CD4-positive, CD25-positive, alpha-beta regulatory T cell (primary cell): ENCODE measurements at regions not wholly inside any gene's neighbourhood (a gene's known extent, or its start where the extent isn't known, plus 50 kb on each side); places are given as distances from the start of the nearest gene placed in this dataset.
A peak's percentile ranks its signal among the peaks of the same experiment; 100 is the strongest.
"Not testable (repeated sequence)": the region's sequence is repeated elsewhere in the genome, so short reads cannot be mapped to it uniquely, and the experiment has no call there.

ENCODE experiments used
- ATAC-seq, 2 donors: fragments of 150-1000 bp; cut with Tn5 transposase; one replicate each; pipeline ENCODE4 v1.10.0; 2021; ENCODE audit warnings: low read depth in 2 of 2, moderate number of reproducible peaks in 2 of 2, moderate library complexity in 1 of 2
- DNase-seq, 3 donors: peaks; one replicate each; pipeline versions ENCODE4 v3.0.0 to v3.0.0-alpha.2; 2012 to 2022; ENCODE audit warnings: mixed read lengths in 1 of 3
- H3K27ac ChIP-seq: one replicate; pipeline ENCODE4 v1.7.0; 2013; ENCODE audit warnings: mild to moderate bottlenecking, low read length; ENCODE audit not compliant: insufficient read depth, poor library complexity, severe bottlenecking
- H3K27me3 ChIP-seq: one replicate; pipeline ENCODE4 v1.7.0; 2013; ENCODE audit warnings: low read length; ENCODE audit not compliant: control insufficient read depth, insufficient read depth
- H3K36me3 ChIP-seq: one replicate; pipeline ENCODE4 v1.7.0; 2013; ENCODE audit warnings: mild to moderate bottlenecking, low read length, moderate library complexity; ENCODE audit not compliant: control insufficient read depth, insufficient read depth
- H3K4me1 ChIP-seq: 2 replicates; pipeline ENCODE4 v1.7.0; 2013; ENCODE audit warnings: mild to moderate bottlenecking, low read length; ENCODE audit not compliant: insufficient read depth, control insufficient read depth, poor library complexity, severe bottlenecking
- H3K4me3 ChIP-seq: one replicate; pipeline ENCODE4 v1.7.0; 2013; ENCODE audit warnings: low read depth, mild to moderate bottlenecking, low read length, moderate library complexity
- H3K9me3 ChIP-seq, 2 experiments: 1 replicate in 1 of 2; 2 replicates in 1 of 2; pipeline ENCODE4 v1.7.0; 2013; ENCODE audit warnings: low read length in 2 of 2, mild to moderate bottlenecking in 1 of 2, moderate library complexity in 1 of 2; ENCODE audit not compliant: control insufficient read depth in 2 of 2
- H3K27ac Mint-ChIP-seq, 3 donors: one replicate each; pipeline ENCODE4 v1.8.0; 2020 to 2022; ENCODE audit warnings: mild to moderate bottlenecking in 3 of 3, mixed read lengths in 3 of 3, moderate library complexity in 2 of 3
- H3K27me3 Mint-ChIP-seq: one replicate; pipeline ENCODE4 v1.8.0; 2022; ENCODE audit warnings: mild to moderate bottlenecking, mixed read lengths
- H3K36me3 Mint-ChIP-seq: one replicate; pipeline ENCODE4 v1.8.0; 2020; ENCODE audit warnings: mixed read lengths
- H3K4me1 Mint-ChIP-seq, 4 donors: one replicate each; pipeline ENCODE4 v1.8.0; 2020 to 2022; ENCODE audit warnings: mixed read lengths in 4 of 4, mild to moderate bottlenecking in 1 of 4
- H3K4me3 Mint-ChIP-seq, 4 donors: one replicate each; pipeline ENCODE4 v1.8.0; 2020 to 2022; ENCODE audit warnings: mild to moderate bottlenecking in 4 of 4, mixed read lengths in 4 of 4, moderate library complexity in 3 of 4
- H3K9me3 Mint-ChIP-seq, 7 donors: one replicate each; pipeline ENCODE4 v1.8.0; 2020 to 2022; ENCODE audit warnings: mixed read lengths in 7 of 7, mild to moderate bottlenecking in 3 of 7, moderate library complexity in 2 of 7

DNA sequence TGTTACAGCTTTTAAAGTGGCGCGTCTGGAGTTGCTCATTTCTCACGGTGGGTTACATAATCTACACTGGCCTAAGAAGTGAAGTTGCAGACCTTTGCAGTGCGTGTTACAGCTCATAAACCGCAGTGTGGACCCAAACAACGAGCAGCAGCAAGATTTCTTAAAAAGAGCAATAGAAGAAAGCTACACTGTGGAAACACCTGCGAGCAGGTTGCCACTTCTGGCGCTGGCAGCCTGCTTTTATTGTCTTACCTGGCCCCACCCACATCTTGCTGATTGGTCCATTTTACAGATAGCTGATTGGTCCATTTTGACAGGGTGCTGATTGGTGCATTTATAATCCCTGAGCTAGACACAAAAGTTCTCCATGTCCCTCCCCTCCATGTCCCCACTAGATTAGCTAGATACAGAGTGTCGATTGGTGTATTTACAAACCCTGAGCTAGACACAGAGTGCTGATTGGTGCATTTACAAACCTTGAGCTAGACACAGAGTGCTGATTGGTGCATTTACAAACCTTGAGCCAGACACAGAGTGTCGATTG is 462.9 kb upstream of the JARID2 start:
- H3K4me3 Mint-ChIP-seq, H3K36me3 ChIP-seq, H3K27me3 ChIP-seq, ATAC-seq, H3K27me3 Mint-ChIP-seq, H3K27ac ChIP-seq, H3K27ac Mint-ChIP-seq, H3K9me3 ChIP-seq, H3K9me3 Mint-ChIP-seq, H3K36me3 Mint-ChIP-seq, H3K4me1 ChIP-seq, H3K4me3 ChIP-seq, DNase-seq: not testable (repeated sequence)
- H3K4me1 Mint-ChIP-seq: peaks cover 0 to 16% (median 11%) of the 10 kb centered on the region in 4 donors

- Histone ChIP-seq H3K4me1 (peaks cover 4% of the 10 kb centered on the region), H3K36me3 (no peaks in the 10 kb centered on the region), H3K4me3 (no peak overlapping the region), H3K27ac (no peak overlapping the region), H3K9me3 (no peaks in the 10 kb centered on the region), H3K27me3 (no peaks in the 10 kb centered on the region)
- H3K27ac Mint-ChIP-seq: no peak overlapping the region
- no peaks in the 10 kb centered on the region for H3K27me3 Mint-ChIP-seq
- no peaks in the 10 kb centered on the region for H3K9me3 Mint-ChIP-seq
- DNase-seq (no peak), ATAC-seq (no peak)
- H3K4me3 Mint-ChIP-seq: no peak overlapping the region
- peaks cover 0 to 16% (median 11%) of the 10 kb centered on the region in 4 donors for H3K4me1 Mint-ChIP-seq
- no peaks in the 10 kb centered on the region for H3K36me3 Mint-ChIP-seq
Observed at GRCh38 chr6:14783594-14783993, 462.3 kb upstream of the JARID2 start.

DNA sequence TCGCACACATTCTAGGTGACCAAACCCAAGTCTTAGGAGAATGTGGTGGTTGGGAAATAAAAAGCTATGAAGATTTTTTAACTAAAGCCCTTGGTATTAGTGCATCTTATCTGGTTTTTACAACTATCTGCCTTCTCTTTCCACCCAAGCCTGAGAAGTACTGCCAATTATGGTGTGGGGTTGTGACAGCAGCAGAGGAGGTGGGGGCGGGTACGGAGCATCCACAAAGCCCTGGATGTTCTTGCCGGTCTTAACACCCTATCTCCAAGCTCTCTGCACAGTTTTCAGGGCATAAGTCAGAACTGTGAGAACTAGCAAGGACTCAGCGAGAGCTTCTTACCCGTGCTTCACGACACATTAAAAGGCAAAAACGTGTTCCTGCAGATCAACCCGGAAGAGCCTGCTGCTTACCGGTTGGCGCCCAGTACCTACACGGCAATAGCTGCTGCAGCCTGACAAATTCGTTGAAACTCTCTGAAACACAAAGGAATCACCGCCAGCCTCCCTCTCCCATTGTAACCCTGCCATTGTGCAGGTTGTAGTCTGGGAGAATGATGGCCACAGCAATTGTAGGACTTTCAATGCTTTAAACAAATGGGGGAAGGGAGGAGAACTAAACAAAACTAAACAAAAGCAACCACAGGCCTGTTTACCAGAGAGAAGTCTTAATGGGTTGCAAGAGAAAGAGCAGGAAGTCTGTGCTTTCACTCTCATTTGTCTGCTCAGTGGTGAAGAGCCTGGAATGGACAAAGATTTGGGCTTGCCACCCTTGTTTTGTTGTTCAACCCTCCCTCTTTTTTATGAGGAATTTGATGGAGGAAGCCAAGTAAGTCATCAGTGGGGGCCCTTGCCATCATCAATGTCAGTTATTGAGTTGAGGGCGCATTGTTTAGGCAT is 461.0 kb upstream of the JARID2 start:
- peak overlapping the region; percentile 1 for H3K4me3 ChIP-seq
- H3K27ac ChIP-seq: no peak overlapping the region
- peaks cover 4% of the 10 kb centered on the region for H3K4me1 ChIP-seq
- peak in 2 of 3 donors; percentile 15 to 63 for DNase-seq
- H3K27ac Mint-ChIP-seq: peak overlapping the region in 1 of 3 donors; percentile 74
- no peaks in the 10 kb centered on the region for H3K36me3 ChIP-seq
- peak overlapping the region; percentile 30 to 77 (median 46) for H3K4me3 Mint-ChIP-seq
- H3K27me3 Mint-ChIP-seq: peaks cover 5% of the 10 kb centered on the region
- H3K9me3 ChIP-seq: no peaks in the 10 kb centered on the region
- peaks cover 0 to 16% (median 11%) of the 10 kb centered on the region in 4 donors for H3K4me1 Mint-ChIP-seq
- no peaks in the 10 kb centered on the region for H3K9me3 Mint-ChIP-seq
- H3K36me3 Mint-ChIP-seq: no peaks in the 10 kb centered on the region
- peak; percentile 28 to 48 for ATAC-seq
- H3K27me3 ChIP-seq: no peaks in the 10 kb centered on the region

GRCh38 chr6:14785493-14785790 is 460.4 kb upstream of the JARID2 start:
- Mint-ChIP-seq H3K9me3 (no peaks in the 10 kb centered on the region), H3K4me3 (no peak overlapping the region), H3K27me3 (peaks cover 7% of the 10 kb centered on the region), H3K4me1 (peaks cover 0 to 16% (median 11%) of the 10 kb centered on the region in 4 donors), H3K27ac (no peak overlapping the region), H3K36me3 (no peaks in the 10 kb centered on the region)
- H3K4me3 ChIP-seq: no peak overlapping the region
- H3K9me3 ChIP-seq: no peaks in the 10 kb centered on the region
- ATAC-seq: no peak
- peaks cover 4% of the 10 kb centered on the region for H3K4me1 ChIP-seq
- no peaks in the 10 kb centered on the region for H3K36me3 ChIP-seq
- no peak overlapping the region for H3K27ac ChIP-seq
- H3K27me3 ChIP-seq: no peaks in the 10 kb centered on the region
- no peak for DNase-seq

- Mint-ChIP-seq H3K27me3 (peaks cover 7% of the 10 kb centered on the region), H3K36me3 (no peaks in the 10 kb centered on the region), H3K4me3 (no peak overlapping the region), H3K4me1 (peaks cover 0 to 16% (median 11%) of the 10 kb centered on the region in 4 donors), H3K27ac (no peak overlapping the region), H3K9me3 (no peaks in the 10 kb centered on the region)
- H3K27me3 ChIP-seq: no peaks in the 10 kb centered on the region
- H3K4me1 ChIP-seq: peaks cover 4% of the 10 kb centered on the region
- ATAC-seq (no peak), DNase-seq (no peak)
- H3K27ac ChIP-seq: no peak overlapping the region
- no peaks in the 10 kb centered on the region for H3K9me3 ChIP-seq
- no peak overlapping the region for H3K4me3 ChIP-seq
- H3K36me3 ChIP-seq: no peaks in the 10 kb centered on the region
Observed at GRCh38 chr6:14786008-14786407, 459.9 kb upstream of the JARID2 start.

GRCh38 chr6:14786455-14786854 is 459.4 kb upstream of the JARID2 start:
- no peak for DNase-seq
- H3K36me3 Mint-ChIP-seq: no peaks in the 10 kb centered on the region

GRCh38 chr6:14787250-14787649 is 458.6 kb upstream of the JARID2 start:
- ATAC-seq: no peak
- no peaks in the 10 kb centered on the region for H3K36me3 Mint-ChIP-seq

More at GRCh38 chr6:14786455-14786854, 459.4 kb upstream of the JARID2 start:
- Mint-ChIP-seq H3K9me3 (no peaks in the 10 kb centered on the region), H3K4me3 (no peak overlapping the region), H3K27ac (peak overlapping the region in 1 of 3 donors; percentile 32), H3K4me1 (peaks cover 0 to 16% (median 11%) of the 10 kb centered on the region in 4 donors), H3K27me3 (peaks cover 7% of the 10 kb centered on the region)
- no peak overlapping the region for H3K27ac ChIP-seq
- H3K36me3 ChIP-seq: no peaks in the 10 kb centered on the region
- peaks cover 4% of the 10 kb centered on the region for H3K4me1 ChIP-seq
- H3K27me3 ChIP-seq: no peaks in the 10 kb centered on the region
- H3K9me3 ChIP-seq: no peaks in the 10 kb centered on the region
- no peak for ATAC-seq
- no peak overlapping the region for H3K4me3 ChIP-seq

DNA sequence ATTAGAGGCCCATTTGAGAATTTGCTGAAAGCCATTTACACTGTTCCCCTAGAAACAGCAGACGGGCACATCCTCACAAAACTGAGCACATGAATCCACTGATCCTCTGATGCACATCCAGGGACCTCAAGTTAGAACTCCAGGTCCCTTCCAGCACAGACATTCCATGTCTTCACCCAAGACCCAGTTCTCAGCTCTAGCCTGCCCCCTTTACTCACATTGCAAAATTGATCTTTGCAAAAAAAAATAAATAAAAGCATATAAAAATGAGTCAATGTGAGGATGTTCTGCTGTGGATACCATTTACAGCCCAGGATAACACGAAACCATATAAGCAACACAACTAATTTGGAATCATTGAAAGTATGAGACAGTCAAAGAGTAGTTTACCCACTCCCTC is 458.2 kb upstream of the JARID2 start:
- DNase-seq (no peak), ATAC-seq (no peak)
- Mint-ChIP-seq H3K9me3 (no peaks in the 10 kb centered on the region), H3K36me3 (no peaks in the 10 kb centered on the region), H3K4me1 (peaks cover 0 to 16% (median 9%) of the 10 kb centered on the region in 4 donors), H3K27ac (no peak overlapping the region), H3K27me3 (peaks cover 14% of the 10 kb centered on the region), H3K4me3 (no peak overlapping the region)
- Histone ChIP-seq H3K27ac (no peak overlapping the region), H3K27me3 (peaks cover 4% of the 10 kb centered on the region), H3K4me1 (peaks cover 4% of the 10 kb centered on the region), H3K4me3 (no peak overlapping the region), H3K9me3 (no peaks in the 10 kb centered on the region), H3K36me3 (no peaks in the 10 kb centered on the region)

More at GRCh38 chr6:14787250-14787649, 458.6 kb upstream of the JARID2 start:
- Histone ChIP-seq H3K27ac (no peak overlapping the region), H3K4me1 (peaks cover 4% of the 10 kb centered on the region), H3K27me3 (peaks cover 2% of the 10 kb centered on the region), H3K9me3 (no peaks in the 10 kb centered on the region), H3K4me3 (no peak overlapping the region), H3K36me3 (no peaks in the 10 kb centered on the region)
- no peaks in the 10 kb centered on the region for H3K9me3 Mint-ChIP-seq
- H3K4me3 Mint-ChIP-seq: no peak overlapping the region
- H3K4me1 Mint-ChIP-seq: peaks cover 0 to 16% (median 9%) of the 10 kb centered on the region in 4 donors
- no peak overlapping the region for H3K27ac Mint-ChIP-seq
- no peak for DNase-seq
- peaks cover 10% of the 10 kb centered on the region for H3K27me3 Mint-ChIP-seq
